ENCODE measurements at regions not wholly inside any gene's neighbourhood (a gene's known extent, or its start where the extent isn't known, plus 50 kb on each side); places are given as distances from the start of the nearest gene placed in this dataset.
"Not testable (repeated sequence)": the region's sequence is repeated elsewhere in the genome, so short reads cannot be mapped to it uniquely, and the experiment has no call there.

- TF ChIP-seq ZFX (IDR thresholded peaks at IDR 0.05; ENCODE audit: borderline replicate concordance) (no peak), CTCF (IDR thresholded peaks at IDR 0.05) (no peak)
- H3K27ac ChIP-seq: no peak overlapping the region
Measured at GRCh38 chr6:140353536-140353935, 979.1 kb upstream of the CITED2 start.

- TF ChIP-seq CTCF (IDR thresholded peaks at IDR 0.05) (no peak), ZFX (IDR thresholded peaks at IDR 0.05; ENCODE audit: borderline replicate concordance) (no peak)
- no peak overlapping the region for H3K27ac ChIP-seq
Measured at GRCh38 chr6:140346428-140346827, 972.0 kb upstream of the CITED2 start.

GRCh38 chr6:140345935-140346334, 971.5 kb upstream of the CITED2 start:
- H3K27ac ChIP-seq: no peak overlapping the region
- TF ChIP-seq CTCF (IDR thresholded peaks at IDR 0.05) (no peak), ZFX (IDR thresholded peaks at IDR 0.05; ENCODE audit: borderline replicate concordance) (no peak)

GRCh38 chr6:140344142-140344913, 969.9 kb upstream of the CITED2 start:
- no peak overlapping the region for H3K27ac ChIP-seq
- TF ChIP-seq CTCF (IDR thresholded peaks at IDR 0.05): no peak
- TF ChIP-seq ZFX (IDR thresholded peaks at IDR 0.05; ENCODE audit: borderline replicate concordance): no peak

- TF ChIP-seq ZFX (IDR thresholded peaks at IDR 0.05; ENCODE audit: borderline replicate concordance): no peak
- no peak for TF ChIP-seq CTCF (IDR thresholded peaks at IDR 0.05)
- H3K27ac ChIP-seq: no peak overlapping the region
Measured at GRCh38 chr6:140343128-140343527, 968.7 kb upstream of the CITED2 start.

GRCh38 chr6:140341272-140341671, 966.8 kb upstream of the CITED2 start:
- no peak for TF ChIP-seq ZFX (IDR thresholded peaks at IDR 0.05; ENCODE audit: borderline replicate concordance)
- TF ChIP-seq CTCF (IDR thresholded peaks at IDR 0.05): no peak
- H3K27ac ChIP-seq: no peak overlapping the region

GRCh38 chr6:140340795-140341194, 966.3 kb upstream of the CITED2 start:
- no peak overlapping the region for H3K27ac ChIP-seq

GRCh38 chr6:140339084-140339483, 964.6 kb upstream of the CITED2 start:
- H3K27ac ChIP-seq: not testable (repeated sequence)

More at GRCh38 chr6:140340795-140341194, 966.3 kb upstream of the CITED2 start:
- no peak for TF ChIP-seq CTCF (IDR thresholded peaks at IDR 0.05)
- no peak for TF ChIP-seq ZFX (IDR thresholded peaks at IDR 0.05; ENCODE audit: borderline replicate concordance)
